Keratinocyte (primary cell): ENCODE measurements at regions not wholly inside any gene's neighbourhood (a gene's known extent, or its start where the extent isn't known, plus 50 kb on each side); places are given as distances from the start of the nearest gene placed in this dataset.

Experiments used
- DNase-seq: peaks from one replicate; pipeline ENCODE4 v3.0.0-alpha.2; 2011; ENCODE audit warnings: low read depth, missing footprints, low spot score
- FAIRE-seq: peaks from 2 replicates; lab custom pipeline; 2011; peaks lifted over from hg19 to GRCh38; lab: Jason Lieb, UNC
- H2AFZ ChIP-seq: 2 replicates; pipeline ENCODE4 v1.6.0; 2012; ENCODE audit warnings: low read length, control low read depth, inconsistent platforms; ENCODE audit not compliant: control insufficient read depth
- H3K27ac ChIP-seq: 2 replicates; pipeline ENCODE4 v1.5.1; 2011; ENCODE audit warnings: low read length; ENCODE audit not compliant: control insufficient read depth, insufficient read depth
- H3K27me3 ChIP-seq: 3 replicates; pipeline ENCODE4 v1.6.0; 2011; ENCODE audit warnings: low read length; ENCODE audit not compliant: control insufficient read depth, insufficient read depth; ENCODE audit errors: extremely low read depth
- H3K36me3 ChIP-seq, 2 experiments: 2 replicates in 1 of 2; 3 replicates in 1 of 2; pipeline ENCODE4 v1.5.1; 2011; ENCODE audit warnings: low read length in 2 of 2, mild to moderate bottlenecking in 1 of 2; ENCODE audit not compliant: control insufficient read depth in 2 of 2, insufficient read depth in 2 of 2; ENCODE audit errors: extremely low read depth in 1 of 2
- H3K4me1 ChIP-seq: 3 replicates; pipeline ENCODE4 v1.5.1; 2011; ENCODE audit warnings: low read length; ENCODE audit not compliant: control insufficient read depth, insufficient read depth; ENCODE audit errors: extremely low read depth
- H3K4me2 ChIP-seq: 3 replicates; pipeline ENCODE4 v1.6.0; 2011; ENCODE audit warnings: low read depth, low read length; ENCODE audit not compliant: control insufficient read depth, insufficient read depth; ENCODE audit errors: extremely low read depth
- H3K4me3 ChIP-seq, 3 experiments: fragments of 200-600 bp in 1 of 3; sonication (generic) in 1 of 3; 2 replicates in 2 of 3; 3 replicates in 1 of 3; pipeline ENCODE4 v1.5.1; 2011 to 2016; ENCODE audit warnings: low read length in 3 of 3, mild to moderate bottlenecking in 3 of 3, control low read depth in 2 of 3, inconsistent platforms in 1 of 3, low read depth in 1 of 3, mixed read lengths in 1 of 3, mixed run types in 1 of 3, moderate library complexity in 1 of 3; ENCODE audit not compliant: control insufficient read depth in 2 of 3, insufficient read depth in 2 of 3; ENCODE audit errors: extremely low read depth in 1 of 3
- H3K79me2 ChIP-seq: 2 replicates; pipeline ENCODE4 v1.6.0; 2012; ENCODE audit warnings: low read length; ENCODE audit not compliant: control insufficient read depth, insufficient read depth
- H3K9ac ChIP-seq: 3 replicates; pipeline ENCODE4 v1.6.0; 2011; ENCODE audit warnings: low read length; ENCODE audit not compliant: control insufficient read depth, insufficient read depth; ENCODE audit errors: extremely low read depth
- H3K9me1 ChIP-seq: 3 replicates; pipeline ENCODE4 v1.6.0; 2011; ENCODE audit warnings: low read length; ENCODE audit not compliant: control insufficient read depth, insufficient read depth; ENCODE audit errors: extremely low read depth
- H3K9me3 ChIP-seq: 2 replicates; pipeline ENCODE4 v1.5.1; 2012; ENCODE audit warnings: low read depth, low read length; ENCODE audit not compliant: control insufficient read depth
- H4K20me1 ChIP-seq: 3 replicates; pipeline ENCODE4 v1.6.0; 2011; ENCODE audit warnings: low read length; ENCODE audit not compliant: control insufficient read depth, insufficient read depth; ENCODE audit errors: extremely low read depth
- EZH2 ChIP-seq: IDR thresholded peaks from one replicate; pipeline ENCODE4 v1.6.1; 2012; ENCODE audit warnings: inconsistent platforms, mild to moderate bottlenecking, low read length, moderate library complexity
- dilution Hi-C: fragments of 300-500 bp; cut with MboI; formaldehyde crosslinking; loops from one replicate; pipeline ENCODE4 v1.7.0; 2020; ENCODE audit warnings: low sequenced_read_pairs; ENCODE audit not compliant: extremely low pct_ligation_motif_present
- TF ChIP-seq, protein P1 (sequence below), 3 experiments: IDR thresholded peaks in 1 of 3; conservative IDR thresholded peaks in 1 of 3; optimal IDR thresholded peaks in 1 of 3; 2 replicates in 2 of 3; 3 replicates in 1 of 3; pipeline versions ENCODE3 to v1.5.1; 2011; ENCODE audit warnings: low read length in 3 of 3, mild to moderate bottlenecking in 3 of 3, moderate library complexity in 2 of 3, control low read depth in 1 of 3, inconsistent platforms in 1 of 3; ENCODE audit not compliant: insufficient read depth in 2 of 3; ENCODE audit errors: extremely low read depth in 1 of 3

- FAIRE-seq, result no peak
- no peaks in the 10 kb centered on the region for H3K9me3 ChIP-seq
- dilution Hi-C loops, result no loop called here
- no peak overlapping the region for H3K27ac ChIP-seq
- H3K9me1 ChIP-seq, result no peaks in the 10 kb centered on the region
- no peaks in the 10 kb centered on the region for H3K4me1 ChIP-seq
- no peaks in the 10 kb centered on the region for H4K20me1 ChIP-seq
- no peak overlapping the region for H3K9ac ChIP-seq
- no peaks in the 10 kb centered on the region for H3K79me2 ChIP-seq
- no peak for TF ChIP-seq EZH2
- TF ChIP-seq, protein P1, sequence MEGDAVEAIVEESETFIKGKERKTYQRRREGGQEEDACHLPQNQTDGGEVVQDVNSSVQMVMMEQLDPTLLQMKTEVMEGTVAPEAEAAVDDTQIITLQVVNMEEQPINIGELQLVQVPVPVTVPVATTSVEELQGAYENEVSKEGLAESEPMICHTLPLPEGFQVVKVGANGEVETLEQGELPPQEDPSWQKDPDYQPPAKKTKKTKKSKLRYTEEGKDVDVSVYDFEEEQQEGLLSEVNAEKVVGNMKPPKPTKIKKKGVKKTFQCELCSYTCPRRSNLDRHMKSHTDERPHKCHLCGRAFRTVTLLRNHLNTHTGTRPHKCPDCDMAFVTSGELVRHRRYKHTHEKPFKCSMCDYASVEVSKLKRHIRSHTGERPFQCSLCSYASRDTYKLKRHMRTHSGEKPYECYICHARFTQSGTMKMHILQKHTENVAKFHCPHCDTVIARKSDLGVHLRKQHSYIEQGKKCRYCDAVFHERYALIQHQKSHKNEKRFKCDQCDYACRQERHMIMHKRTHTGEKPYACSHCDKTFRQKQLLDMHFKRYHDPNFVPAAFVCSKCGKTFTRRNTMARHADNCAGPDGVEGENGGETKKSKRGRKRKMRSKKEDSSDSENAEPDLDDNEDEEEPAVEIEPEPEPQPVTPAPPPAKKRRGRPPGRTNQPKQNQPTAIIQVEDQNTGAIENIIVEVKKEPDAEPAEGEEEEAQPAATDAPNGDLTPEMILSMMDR (optimal IDR thresholded peaks at IDR 0.05 in 1 of 3, IDR thresholded peaks at IDR 0.05 in 1 of 3, conservative IDR thresholded peaks at IDR 0.05 in 1 of 3; ENCODE audit: extremely low read depth in 1 of 3, insufficient read depth in 2 of 3, low read length in 3 of 3), result no peak
- no peaks in the 10 kb centered on the region for H3K27me3 ChIP-seq
- no peak for DNase-seq
- no peak overlapping the region for H2AFZ ChIP-seq
- H3K4me2 ChIP-seq, result no peak overlapping the region
- H3K36me3 ChIP-seq, result no peaks in the 10 kb centered on the region
- no peak overlapping the region for H3K4me3 ChIP-seq
Measured at GRCh38 chr4:136156947-136157346, 1375.3 kb downstream of the PCDH18 start.

- Histone ChIP-seq H3K9me1 (no peaks in the 10 kb centered on the region), H4K20me1 (no peaks in the 10 kb centered on the region), H3K9ac (no peak overlapping the region), H3K27ac (no peak overlapping the region), H3K4me3 (no peak overlapping the region), H3K79me2 (no peaks in the 10 kb centered on the region), H3K4me2 (no peak overlapping the region), H3K27me3 (no peaks in the 10 kb centered on the region), H3K36me3 (no peaks in the 10 kb centered on the region), H3K4me1 (no peaks in the 10 kb centered on the region), H3K9me3 (no peaks in the 10 kb centered on the region), H2AFZ (no peak overlapping the region)
- dilution Hi-C loops, result no loop called here
- no peak for TF ChIP-seq EZH2
- TF ChIP-seq, protein P1 (optimal IDR thresholded peaks at IDR 0.05 in 1 of 3, IDR thresholded peaks at IDR 0.05 in 1 of 3, conservative IDR thresholded peaks at IDR 0.05 in 1 of 3; ENCODE audit: extremely low read depth in 1 of 3, insufficient read depth in 2 of 3, low read length in 3 of 3), result no peak
- no peak for DNase-seq
- no peak for FAIRE-seq
Measured at GRCh38 chr4:136150046-136150445, 1382.2 kb downstream of the PCDH18 start.
